Endothelial cell of umbilical vein (primary cell): ENCODE measurements at regions not wholly inside any gene's neighbourhood (a gene's known extent, or its start where the extent isn't known, plus 50 kb on each side); places are given as distances from the start of the nearest gene placed in this dataset.

Experiments
- BruUV-seq: library from RNA; stranded (reverse); fragments of 400-500 nt; replicated peaks from 2 replicates; lab custom pipeline; 2021; lab: Mats Ljungman, UMichigan
- CTCF ChIA-PET: fragments of 300-600, 350-600 bp; sonication (Branson Sonifier 250); formaldehyde crosslinking; loops from one replicate; lab custom pipeline; 2021; ENCODE audit warnings: antibody characterized with exemption, inconsistent platforms; lab: Charles Lee
- POLR2A ChIA-PET: fragments of 300-600, 350-600 bp; sonication (Branson Sonifier 250); formaldehyde crosslinking; loops from one replicate; lab custom pipeline; 2021; ENCODE audit warnings: antibody characterized with exemption, inconsistent platforms; lab: Charles Lee
- DNase-seq: peaks from one replicate; pipeline ENCODE4 v3.0.0-alpha.2; 2011; ENCODE audit warnings: low read depth, low spot score
- FAIRE-seq: peaks from 2 replicates; lab custom pipeline; 2011; peaks lifted over from hg19 to GRCh38; lab: Jason Lieb, UNC
- H2AFZ ChIP-seq: 2 replicates; pipeline ENCODE4 v1.6.0; 2012; ENCODE audit warnings: low read depth, low read length, control low read depth, inconsistent platforms
- H3K27ac ChIP-seq: 2 replicates; pipeline ENCODE4 v1.5.1; 2011; ENCODE audit warnings: low read depth, mild to moderate bottlenecking, control low read depth, low read length, moderate library complexity; ENCODE audit not compliant: insufficient read depth
- H3K27me3 ChIP-seq, 2 experiments: 2 replicates each; pipeline versions ENCODE4 v1.6.0 to v1.6.1; 2011; ENCODE audit warnings: low read length in 2 of 2, mixed read lengths in 1 of 2; ENCODE audit not compliant: control insufficient read depth in 2 of 2, insufficient read depth in 2 of 2
- H3K36me3 ChIP-seq, 2 experiments: 2 replicates in 1 of 2; 3 replicates in 1 of 2; pipeline ENCODE4 v1.5.1; 2011; ENCODE audit warnings: low read length in 2 of 2, mild to moderate bottlenecking in 1 of 2, moderate library complexity in 1 of 2; ENCODE audit not compliant: control insufficient read depth in 2 of 2, insufficient read depth in 2 of 2; ENCODE audit errors: extremely low read depth in 1 of 2
- H3K4me1 ChIP-seq: 3 replicates; pipeline ENCODE4 v1.5.1; 2011; ENCODE audit warnings: mild to moderate bottlenecking, low read length; ENCODE audit not compliant: control insufficient read depth, insufficient read depth; ENCODE audit errors: extremely low read depth
- H3K4me2 ChIP-seq: 2 replicates; pipeline ENCODE4 v1.6.1; 2011; ENCODE audit warnings: low read length, control low read depth, mixed read lengths; ENCODE audit not compliant: insufficient read depth
- H3K4me3 ChIP-seq, 3 experiments: fragments of 200-600 bp in 1 of 3; sonication (generic), shearing (Covaris generic) in 1 of 3; replicated peaks in 1 of 3; 2 replicates each; pipeline ENCODE4 v1.5.1; 2011 to 2016; ENCODE audit warnings: control low read depth in 3 of 3, low read length in 3 of 3, mild to moderate bottlenecking in 2 of 3, inconsistent platforms in 1 of 3, low read depth in 1 of 3, moderate library complexity in 1 of 3; ENCODE audit not compliant: insufficient read depth in 1 of 3
- H3K79me2 ChIP-seq: 2 replicates; pipeline ENCODE4 v1.6.0; 2012; ENCODE audit warnings: low read length, inconsistent platforms; ENCODE audit not compliant: control insufficient read depth, insufficient read depth
- H3K9ac ChIP-seq: replicated peaks from 2 replicates; pipeline ENCODE3; 2011; ENCODE audit warnings: low read length, control low read depth; ENCODE audit not compliant: insufficient read depth; ENCODE audit errors: extremely low read depth
- H3K9me1 ChIP-seq: replicated peaks from 3 replicates; pipeline ENCODE4 v1.6.0; 2011; ENCODE audit warnings: mild to moderate bottlenecking, low read length; ENCODE audit not compliant: control insufficient read depth, insufficient read depth; ENCODE audit errors: extremely low read depth
- H3K9me3 ChIP-seq: replicated peaks from 2 replicates; pipeline ENCODE4 v1.5.1; 2012; ENCODE audit warnings: low read length, inconsistent platforms; ENCODE audit not compliant: control insufficient read depth, insufficient read depth
- H4K20me1 ChIP-seq: replicated peaks from 2 replicates; pipeline ENCODE3; 2011; ENCODE audit warnings: mild to moderate bottlenecking, low read length; ENCODE audit not compliant: control insufficient read depth, insufficient read depth; ENCODE audit errors: extremely low read depth
- EZH2 ChIP-seq: IDR thresholded peaks from 2 replicates; pipeline ENCODE4 v1.6.1; 2012; ENCODE audit warnings: borderline replicate concordance, low read depth, mild to moderate bottlenecking, moderate library complexity, low read length, inconsistent platforms; ENCODE audit not compliant: severe bottlenecking
- FOS ChIP-seq: IDR thresholded peaks from 2 replicates; pipeline ENCODE4 v1.6.1; 2011; ENCODE audit warnings: mild to moderate bottlenecking, low read length, moderate library complexity, borderline replicate concordance; ENCODE audit not compliant: insufficient read depth
- GATA2 ChIP-seq: IDR thresholded peaks from 2 replicates; pipeline ENCODE4 v1.7.0; 2011; ENCODE audit warnings: low read depth, mild to moderate bottlenecking, moderate library complexity, mixed read lengths, low read length; ENCODE audit not compliant: insufficient read length, insufficient read depth
- JUN ChIP-seq: IDR thresholded peaks from 2 replicates; pipeline ENCODE4 v1.6.1; 2011; ENCODE audit warnings: borderline replicate concordance, low read depth; ENCODE audit not compliant: insufficient read length, insufficient read depth
- MYC ChIP-seq: IDR thresholded peaks from one replicate; pipeline ENCODE4 v1.6.1; 2011; ENCODE audit warnings: mild to moderate bottlenecking, low read depth, low read length
- POLR2A ChIP-seq: IDR thresholded peaks from 2 replicates; pipeline ENCODE4 v1.6.1; 2012; ENCODE audit warnings: low read depth, mild to moderate bottlenecking, control low read depth, low read length
- POLR2AphosphoS5 ChIP-seq: IDR thresholded peaks from 2 replicates; pipeline ENCODE4 v1.6.1; 2012; ENCODE audit warnings: low read depth, mild to moderate bottlenecking, control low read depth, low read length, moderate library complexity; ENCODE audit not compliant: insufficient read depth
- dilution Hi-C: fragments of 300-500 bp; cut with MboI; formaldehyde crosslinking; loops from one replicate; pipeline ENCODE4 v1.15.0; 2019; ENCODE audit warnings: low sequenced_read_pairs; ENCODE audit not compliant: extremely low pct_ligation_motif_present
- intact Hi-C: fragments of 100-400 bp; cut with micrococcal nuclease; formaldehyde crosslinking; loops from one replicate; pipeline ENCODE4 v1.10.0; 2022
- TF ChIP-seq, protein P1 (sequence below): IDR thresholded peaks from 2 replicates; pipeline ENCODE4 v1.6.1; 2011; ENCODE audit not compliant: insufficient read depth, insufficient read length
- TF ChIP-seq, protein P2 (sequence below), 2 donors: IDR thresholded peaks; 1 replicate in 1 of 2; 2 replicates in 1 of 2; pipeline ENCODE4 v1.5.1; 2011; ENCODE audit warnings: low read length in 2 of 2, mild to moderate bottlenecking in 2 of 2, moderate library complexity in 2 of 2, control low read depth in 1 of 2, inconsistent platforms in 1 of 2, low read depth in 1 of 2; ENCODE audit not compliant: insufficient read depth in 1 of 2; ENCODE audit errors: extremely low read depth in 1 of 2

DNA sequence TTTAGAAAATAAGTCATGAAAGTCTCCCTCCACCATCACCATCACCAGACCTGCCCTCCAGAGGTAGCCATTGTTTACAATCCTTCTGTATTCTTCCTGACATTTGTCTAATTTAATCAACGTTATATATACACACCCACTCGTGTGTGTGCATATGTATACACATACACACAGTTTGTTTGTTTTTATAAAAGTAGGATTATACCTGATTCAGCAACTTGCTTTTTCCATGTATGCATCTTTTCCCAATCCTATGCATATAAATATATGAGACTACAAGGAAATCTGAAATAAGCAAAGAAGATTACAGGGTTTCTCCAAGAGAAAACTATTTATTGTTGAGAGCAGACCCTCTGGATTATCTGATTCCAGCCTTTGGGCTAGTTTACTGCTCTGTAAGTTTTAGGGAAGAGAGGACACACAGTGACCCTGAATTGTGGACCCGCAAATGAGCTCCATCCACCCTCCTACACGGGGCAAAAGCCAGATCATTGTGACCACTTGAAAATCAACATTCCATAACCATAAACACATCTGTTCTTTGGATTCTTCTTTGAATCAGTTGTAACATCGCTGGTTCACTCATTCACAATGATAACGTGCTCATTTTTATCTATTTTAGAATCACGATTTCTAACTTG, 104.3 kb downstream of the CPN2 start:
- dilution Hi-C loops, result no loop called here
- CTCF ChIA-PET, result interaction anchor here (0.6 to 2.6 kb wide), 2 partner anchors 13 to 69 kb away, joined by 3 to 8 read pairs; no protein-coding TSS in a partner anchor

More for the DNA sequence above, 104.3 kb downstream of the CPN2 start:
- Histone ChIP-seq H2AFZ (no peak overlapping the region), H3K27me3 (no peaks in the 10 kb centered on the region), H3K4me2 (no peak overlapping the region), H3K9ac (no peak overlapping the region), H3K79me2 (no peaks in the 10 kb centered on the region), H3K4me3 (no peak overlapping the region), H3K4me1 (no peaks in the 10 kb centered on the region), H4K20me1 (no peaks in the 10 kb centered on the region), H3K9me3 (no peaks in the 10 kb centered on the region), H3K9me1 (no peaks in the 10 kb centered on the region), H3K36me3 (no peaks in the 10 kb centered on the region), H3K27ac (no peak overlapping the region)
- intact Hi-C loops, result no loop called here
- no TSS peak for BruUV-seq
- POLR2A ChIA-PET, result no interaction called here
- FAIRE-seq (no peak), DNase-seq (no peak)
- TF ChIP-seq POLR2AphosphoS5, result no peak
- no peak for TF ChIP-seq FOS
- no peak for TF ChIP-seq POLR2A
- TF ChIP-seq MYC, result no peak
- TF ChIP-seq, protein P1, sequence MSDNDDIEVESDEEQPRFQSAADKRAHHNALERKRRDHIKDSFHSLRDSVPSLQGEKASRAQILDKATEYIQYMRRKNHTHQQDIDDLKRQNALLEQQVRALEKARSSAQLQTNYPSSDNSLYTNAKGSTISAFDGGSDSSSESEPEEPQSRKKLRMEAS, result no peak
- TF ChIP-seq, protein P2, sequence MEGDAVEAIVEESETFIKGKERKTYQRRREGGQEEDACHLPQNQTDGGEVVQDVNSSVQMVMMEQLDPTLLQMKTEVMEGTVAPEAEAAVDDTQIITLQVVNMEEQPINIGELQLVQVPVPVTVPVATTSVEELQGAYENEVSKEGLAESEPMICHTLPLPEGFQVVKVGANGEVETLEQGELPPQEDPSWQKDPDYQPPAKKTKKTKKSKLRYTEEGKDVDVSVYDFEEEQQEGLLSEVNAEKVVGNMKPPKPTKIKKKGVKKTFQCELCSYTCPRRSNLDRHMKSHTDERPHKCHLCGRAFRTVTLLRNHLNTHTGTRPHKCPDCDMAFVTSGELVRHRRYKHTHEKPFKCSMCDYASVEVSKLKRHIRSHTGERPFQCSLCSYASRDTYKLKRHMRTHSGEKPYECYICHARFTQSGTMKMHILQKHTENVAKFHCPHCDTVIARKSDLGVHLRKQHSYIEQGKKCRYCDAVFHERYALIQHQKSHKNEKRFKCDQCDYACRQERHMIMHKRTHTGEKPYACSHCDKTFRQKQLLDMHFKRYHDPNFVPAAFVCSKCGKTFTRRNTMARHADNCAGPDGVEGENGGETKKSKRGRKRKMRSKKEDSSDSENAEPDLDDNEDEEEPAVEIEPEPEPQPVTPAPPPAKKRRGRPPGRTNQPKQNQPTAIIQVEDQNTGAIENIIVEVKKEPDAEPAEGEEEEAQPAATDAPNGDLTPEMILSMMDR (IDR thresholded peaks at IDR 0.05; ENCODE audit: extremely low read depth in 1 of 2, insufficient read depth in 1 of 2, low read depth in 1 of 2, low read length in 2 of 2), result no peak
- TF ChIP-seq GATA2, result no peak
- no peak for TF ChIP-seq JUN
- TF ChIP-seq EZH2, result no peak
